ENCODE measurements at regions not wholly inside any gene's neighbourhood (a gene's known extent, or its start where the extent isn't known, plus 50 kb on each side); places are given as distances from the start of the nearest gene placed in this dataset.
"Not testable (repeated sequence)": the region's sequence is repeated elsewhere in the genome, so short reads cannot be mapped to it uniquely, and the experiment has no call there.

DNA sequence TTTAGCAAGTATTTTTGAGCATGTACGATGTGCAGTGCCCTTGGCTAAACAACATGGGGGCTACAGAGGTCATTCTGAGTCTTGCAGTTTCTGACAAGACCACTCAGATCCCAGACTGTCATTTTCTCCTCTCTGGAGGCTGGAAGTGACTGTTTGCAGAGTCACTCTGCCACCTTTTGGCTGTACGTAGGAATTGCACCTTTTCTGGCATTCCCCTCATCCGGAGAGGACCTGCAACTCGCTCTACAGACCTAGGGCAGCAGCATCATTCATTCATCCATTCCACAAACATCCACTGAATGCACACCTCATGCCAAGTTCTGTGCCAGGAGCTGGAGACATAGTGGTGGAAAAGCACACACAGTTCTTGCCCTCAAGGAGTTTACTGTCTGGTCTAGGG lies 160.4 kb upstream of the GPR101 start:
- peak; percentile 12 for DNase-seq

DNA sequence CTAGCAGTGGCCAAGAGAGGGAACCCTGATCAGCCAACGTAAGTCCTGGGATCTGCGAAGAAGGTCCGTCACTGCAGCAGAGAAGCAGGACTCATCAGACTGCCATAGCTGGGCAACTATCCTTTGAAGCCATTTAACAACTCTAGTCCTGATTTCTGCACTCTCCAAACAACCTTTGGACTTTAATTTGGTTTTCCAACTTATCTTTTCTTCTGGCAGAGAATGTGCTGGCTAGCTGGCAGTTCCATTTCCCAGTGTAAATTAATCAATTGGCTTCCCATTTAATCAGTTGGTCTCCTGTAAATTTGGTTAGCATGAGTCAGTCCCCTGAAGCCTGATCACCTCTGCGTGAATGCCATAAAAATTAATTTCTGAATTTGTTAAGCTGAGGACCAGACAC lies 153.7 kb upstream of the GPR101 start:
- no peak for DNase-seq

DNA sequence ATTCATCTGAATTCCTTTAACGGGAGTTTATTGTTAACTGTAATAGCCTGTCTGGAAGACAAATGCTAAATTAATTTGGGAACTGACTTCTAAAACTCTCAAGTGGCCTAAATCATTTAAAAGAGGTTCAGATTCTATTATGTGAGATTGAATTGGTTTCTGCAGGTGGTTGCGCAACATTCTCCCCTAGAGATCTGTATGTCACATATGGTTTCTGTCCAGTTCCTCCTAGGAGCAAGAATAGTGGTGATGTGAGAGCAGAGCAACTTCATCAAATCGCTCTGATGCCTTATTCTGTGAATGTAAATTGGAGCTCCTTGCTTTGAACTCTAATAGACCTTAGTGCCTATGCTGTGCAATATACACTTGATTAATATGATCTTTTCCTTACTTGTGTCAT lies 144.6 kb upstream of the GPR101 start:
- no peak for DNase-seq

DNA sequence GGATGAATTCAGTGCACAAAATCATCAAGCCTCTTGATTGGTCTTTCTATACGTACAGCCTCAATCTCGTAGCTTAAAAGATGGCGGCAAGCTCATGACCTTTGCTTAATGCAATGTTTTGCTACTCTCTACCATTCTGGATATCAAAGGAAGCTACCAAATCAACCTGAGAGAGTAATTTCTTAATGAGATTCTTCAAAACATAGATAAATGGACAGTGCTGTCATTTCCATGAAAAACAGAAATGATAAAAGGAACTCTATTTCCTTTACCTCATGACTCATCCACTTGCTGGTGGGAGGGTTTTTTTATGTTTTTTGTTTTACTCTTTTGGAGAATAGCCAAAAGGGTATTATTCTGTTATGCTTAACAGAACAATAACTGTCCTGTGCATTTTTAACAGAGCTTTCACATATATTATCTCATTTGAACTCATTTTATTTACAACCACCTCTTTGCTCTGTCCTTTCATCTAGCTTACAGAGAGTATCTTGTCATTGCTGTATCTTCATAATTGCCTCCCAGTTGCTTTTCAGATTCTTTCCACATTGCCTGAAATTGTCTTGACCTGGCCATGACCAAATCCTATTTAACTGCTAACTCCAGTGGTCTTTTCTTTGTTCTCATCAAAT lies 138.6 kb upstream of the GPR101 start:
- DNase-seq, result no peak

DNA sequence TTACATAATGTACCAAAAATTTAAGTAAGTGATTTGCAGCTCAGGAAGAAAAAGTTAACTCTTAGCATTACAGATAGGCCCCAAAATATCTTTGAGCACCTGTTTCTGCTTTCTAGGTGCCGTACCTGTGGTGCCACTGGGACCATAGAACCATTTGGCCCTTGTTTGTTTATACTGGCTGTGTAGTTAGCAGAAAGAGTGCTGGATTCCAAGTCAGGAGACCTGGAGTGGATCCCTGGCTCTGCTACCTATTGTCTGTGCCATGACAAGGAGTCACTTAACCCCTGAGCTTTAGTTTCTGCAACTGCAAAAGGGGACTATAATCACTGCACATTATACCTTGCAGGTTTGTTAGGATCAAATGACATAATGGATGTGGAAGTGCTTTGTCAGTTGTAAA lies 137.8 kb upstream of the GPR101 start:
- no peak for DNase-seq

DNA sequence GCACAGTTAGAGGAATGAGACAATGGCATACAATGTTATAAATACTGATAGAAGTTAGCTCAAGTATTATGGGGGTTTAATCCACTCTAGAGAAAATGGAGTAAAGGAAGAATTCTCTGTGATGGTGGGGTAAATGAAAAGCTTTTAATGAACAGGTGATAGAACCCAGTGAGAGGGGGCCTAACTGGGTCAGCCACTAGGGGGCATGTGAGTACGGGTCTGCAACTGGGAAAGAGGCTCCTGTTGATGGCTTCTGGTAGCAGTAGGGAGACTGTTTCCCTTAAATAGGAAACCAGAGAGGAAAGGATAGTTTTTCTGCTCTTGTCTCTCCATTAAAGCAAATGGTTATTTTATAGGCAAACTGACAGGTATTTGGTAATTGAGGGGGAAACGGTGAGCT lies 132.8 kb upstream of the GPR101 start:
- DNase-seq, result no peak

DNA sequence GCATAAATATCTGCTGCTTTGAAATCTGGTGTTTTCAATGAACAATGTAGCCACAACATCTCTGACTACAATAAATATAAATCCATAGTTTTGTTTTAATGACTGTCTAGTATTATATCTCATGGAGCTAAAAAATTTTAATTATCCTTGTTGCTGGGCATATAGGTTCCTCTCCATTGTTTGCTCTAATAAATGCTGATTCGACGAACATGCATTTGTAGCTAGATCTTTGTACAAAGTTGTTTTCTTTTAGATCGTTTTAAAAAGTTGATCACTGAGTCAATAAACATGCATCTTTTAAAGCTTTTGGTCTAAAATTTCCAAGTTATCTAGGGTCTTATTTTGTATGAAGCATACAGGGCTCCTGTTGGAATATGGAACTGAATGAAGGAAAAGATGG lies 130.5 kb upstream of the GPR101 start:
- DNase-seq, result no peak

DNA sequence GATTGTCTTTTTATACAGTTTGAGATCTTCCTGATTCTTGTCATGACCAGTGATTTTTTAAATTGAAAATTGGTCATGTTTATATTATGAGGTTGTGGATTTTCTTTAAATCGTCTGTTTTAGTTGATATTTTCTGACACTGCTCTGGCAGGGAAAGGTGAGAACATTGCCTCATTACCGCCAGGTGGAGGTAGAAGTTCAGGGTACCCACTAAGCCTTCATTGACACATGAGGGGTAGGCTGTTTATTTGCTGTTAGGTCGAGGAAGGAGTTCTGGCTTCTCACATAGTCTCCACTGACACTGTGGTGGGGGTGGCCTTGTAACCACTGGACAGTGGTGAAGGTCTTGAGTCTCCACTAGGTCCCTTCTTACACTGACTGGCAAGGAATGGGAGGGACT lies 117.6 kb upstream of the GPR101 start:
- DNase-seq, result no peak

DNA sequence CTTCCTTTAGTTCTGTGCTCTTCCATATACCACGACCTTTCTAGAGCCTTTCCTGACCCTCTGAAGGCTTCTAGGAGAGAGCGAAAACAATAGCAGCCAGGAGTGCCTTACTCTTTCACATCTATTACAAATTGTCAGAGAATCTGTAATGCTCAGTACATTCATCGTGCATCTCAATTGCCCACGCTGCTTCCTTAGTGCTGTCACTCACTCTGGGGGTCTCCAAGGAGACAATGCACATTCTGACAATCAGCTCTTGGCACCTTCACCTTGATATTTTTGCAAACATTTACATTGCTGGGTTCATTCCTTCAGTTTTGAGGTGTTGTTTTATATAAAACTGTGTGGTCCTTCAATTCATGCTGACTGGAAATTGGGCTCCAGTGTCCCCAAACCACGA lies 110.1 kb upstream of the GPR101 start:
- no peak for DNase-seq

DNA sequence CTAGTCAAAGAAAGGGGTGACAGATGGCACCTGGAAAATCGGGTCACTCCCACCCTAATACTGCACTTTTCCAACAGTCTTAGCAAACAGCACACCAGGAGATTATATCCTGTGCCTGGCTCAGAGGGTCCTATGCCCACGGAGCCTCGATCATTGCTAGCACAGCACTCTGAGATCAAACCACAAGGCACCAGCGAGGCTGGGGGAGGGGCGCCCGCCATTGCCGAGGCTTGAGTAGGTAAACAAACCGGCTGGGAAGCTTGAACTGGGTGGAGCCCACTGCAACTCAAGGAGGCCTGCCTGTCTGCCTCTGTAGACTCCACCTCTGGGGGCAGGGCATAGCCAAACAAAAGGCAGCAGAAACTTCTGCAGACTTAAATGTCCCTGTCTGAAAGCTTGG lies 88.9 kb upstream of the GPR101 start:
- DNase-seq, result not testable (repeated sequence)

DNA sequence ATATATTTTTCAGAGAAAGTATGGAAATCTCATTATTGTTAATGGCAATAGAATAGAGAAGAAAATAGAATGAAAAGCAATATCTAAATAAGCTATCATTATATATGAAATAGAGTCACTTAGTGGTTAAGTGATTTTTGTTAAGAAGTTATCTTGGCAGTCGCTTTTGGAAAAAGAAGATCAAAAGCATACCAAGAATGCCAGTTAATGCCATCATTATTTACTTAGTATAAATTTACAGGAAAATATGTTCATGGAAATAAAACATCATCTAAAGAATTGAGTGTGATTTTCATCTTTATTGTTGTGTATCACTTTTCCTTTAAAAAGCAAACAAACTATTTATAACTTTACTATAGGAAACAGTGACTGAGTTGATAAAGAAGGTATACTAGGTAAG lies 85.3 kb upstream of the GPR101 start:
- DNase-seq, result no peak

DNA sequence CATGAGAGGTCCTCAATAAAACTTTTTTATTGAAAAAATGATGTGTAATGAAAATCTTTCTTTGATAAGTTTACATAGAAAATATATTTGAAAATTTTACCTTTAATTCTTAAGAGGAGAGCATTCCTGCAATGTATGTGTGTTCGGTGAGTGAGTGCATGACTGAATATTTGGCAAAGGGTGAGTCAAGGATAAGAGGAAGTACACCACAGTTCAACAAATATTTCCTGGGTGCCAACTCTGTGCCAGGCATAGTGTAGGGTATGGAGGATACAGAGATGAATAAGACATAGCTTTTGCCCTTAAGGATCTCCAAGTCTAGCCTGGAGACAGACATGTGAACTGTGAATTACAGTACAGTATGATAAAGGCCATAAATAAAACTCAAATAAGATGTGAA lies 84.7 kb upstream of the GPR101 start:
- DNase-seq, result no peak

DNA sequence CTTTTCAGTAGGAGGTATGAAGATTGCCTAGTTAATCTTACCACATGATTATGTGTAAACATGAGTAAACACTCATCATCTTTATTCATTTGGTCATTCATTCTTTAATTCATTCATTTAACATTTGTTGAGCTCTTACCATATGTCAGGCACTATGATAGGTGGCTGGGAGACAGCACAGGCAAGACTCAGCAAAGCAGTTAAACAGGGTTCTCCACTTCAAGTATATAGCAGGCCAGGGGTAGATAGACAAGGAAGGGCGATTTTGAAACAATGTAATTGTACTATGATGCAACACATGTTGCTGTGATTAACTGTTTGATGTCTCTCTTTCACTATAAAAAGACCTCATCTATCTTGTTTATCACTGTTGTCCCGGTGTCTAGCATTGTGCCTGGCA lies 84.3 kb upstream of the GPR101 start:
- DNase-seq, result no peak

DNA sequence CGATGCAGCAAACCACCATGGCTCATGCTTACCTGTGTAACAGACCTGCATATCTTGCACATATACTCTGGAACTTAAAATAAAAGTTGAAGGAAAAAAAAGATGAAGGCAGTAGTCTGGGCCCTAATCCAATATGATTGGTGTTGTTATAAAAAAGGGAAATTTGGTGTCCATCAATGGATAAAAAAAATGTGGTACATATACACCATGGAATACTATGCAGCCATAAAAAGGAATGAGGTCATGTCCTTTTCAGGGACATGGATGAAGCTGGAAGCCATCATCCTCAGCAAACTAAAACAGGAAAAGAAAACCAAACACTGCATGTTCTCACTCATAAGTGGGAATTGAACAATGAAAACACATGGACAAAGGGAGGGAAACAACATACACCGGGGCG lies 74.1 kb upstream of the GPR101 start:
- not testable (repeated sequence) for DNase-seq

DNA sequence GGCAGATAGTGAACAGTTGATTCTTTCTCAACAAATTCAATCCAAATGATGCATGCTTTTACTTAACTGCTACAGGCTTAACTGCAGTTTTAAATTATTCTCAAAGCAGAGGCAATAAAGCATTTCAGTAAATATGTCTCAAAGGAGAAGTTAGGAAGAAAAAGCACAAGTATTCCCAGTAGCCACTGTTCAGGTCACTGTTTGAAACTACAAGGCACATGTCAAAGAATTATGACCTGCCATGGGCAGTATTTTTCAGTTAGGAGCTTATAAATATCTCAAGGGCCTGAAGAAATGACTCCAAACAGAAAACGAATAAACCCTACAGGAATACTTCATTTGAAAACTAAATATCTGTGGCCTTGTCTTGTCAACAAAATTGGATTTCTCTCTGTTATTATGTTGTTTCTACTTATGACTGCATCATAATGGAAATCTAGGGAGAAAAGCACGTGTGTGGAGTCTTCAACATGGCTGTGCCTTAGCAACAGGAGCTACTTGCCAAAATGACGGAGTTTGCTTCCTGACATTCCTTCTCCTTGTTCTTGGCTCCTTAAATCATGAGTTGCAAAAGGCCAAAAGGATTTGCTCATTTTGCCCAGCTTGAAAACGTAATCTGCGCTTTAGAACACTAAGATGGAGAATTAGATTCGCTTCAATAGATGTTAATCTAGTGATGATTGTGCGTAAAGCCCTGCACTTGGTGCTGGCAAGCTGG lies 67.6 kb upstream of the GPR101 start:
- no peak for DNase-seq
